Hematopoietic multipotent progenitor cell treated with erythropoietin and hydrocortisone succinate and interleukin-3 and kit ligand, for 6 days (in vitro differentiated cells): ENCODE measurements at regions not wholly inside any gene's neighbourhood (a gene's known extent, or its start where the extent isn't known, plus 50 kb on each side); places are given as distances from the start of the nearest gene placed in this dataset.

Experiments
- DNase-seq: peaks from one replicate; pipeline ENCODE4 v3.0.0-alpha.2; 2015

DNA sequence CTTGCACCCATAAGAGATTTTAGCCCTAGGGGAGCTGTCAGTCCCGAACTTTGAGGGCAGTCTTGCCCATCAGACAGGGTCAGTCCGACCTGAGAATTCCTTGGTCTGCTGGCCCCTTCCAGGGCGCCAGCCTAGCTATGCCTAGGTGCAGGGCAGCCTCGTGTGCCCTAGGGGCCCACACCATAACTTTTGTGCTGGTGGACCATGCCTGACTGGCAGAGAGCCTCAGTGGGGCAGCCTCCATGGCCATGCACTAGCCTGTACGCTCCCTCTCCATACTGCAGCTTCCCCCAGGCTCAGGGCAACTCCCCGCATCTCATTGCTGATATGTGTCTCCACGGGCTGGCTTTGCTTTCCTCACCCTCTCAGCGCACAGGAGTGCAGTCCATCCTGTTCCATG, 835.8 kb upstream of the ALCAM start:
- no peak for DNase-seq

DNA sequence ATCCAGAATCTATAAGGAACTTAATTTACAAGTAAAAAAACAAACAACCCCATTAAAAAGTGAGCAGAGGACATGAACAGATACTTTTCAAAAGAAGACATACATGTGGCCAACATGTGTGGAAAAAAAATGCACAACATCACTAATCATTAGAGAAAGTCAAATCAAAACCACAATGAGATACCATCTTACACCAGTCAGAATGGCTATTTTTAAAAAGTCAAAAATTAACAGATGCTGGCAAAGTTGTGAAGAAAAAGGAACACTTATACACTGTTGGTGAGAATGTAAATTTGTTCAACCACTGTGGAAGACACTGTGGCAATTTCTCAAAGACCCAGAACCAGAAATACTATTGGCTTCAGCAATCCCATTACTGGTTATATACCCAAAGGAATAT, 830.0 kb upstream of the ALCAM start:
- DNase-seq: no peak

DNA sequence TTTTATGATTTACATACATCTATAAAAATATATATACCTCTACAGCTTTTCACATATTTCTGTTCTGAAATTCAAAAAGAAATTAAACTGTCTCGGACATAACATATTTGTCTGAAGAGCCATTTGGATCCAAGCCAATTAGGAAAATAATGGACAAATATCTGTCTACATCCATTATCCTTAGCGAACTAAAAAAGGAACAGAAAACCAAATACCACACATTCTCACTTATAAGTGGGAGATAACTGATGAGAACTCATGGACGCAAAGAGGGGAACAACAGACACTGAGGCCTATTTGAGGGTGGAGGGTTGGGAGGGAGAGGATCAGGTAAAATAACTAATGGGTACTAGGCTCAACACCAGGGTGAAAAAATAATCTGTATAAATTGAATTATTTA, 829.4 kb upstream of the ALCAM start:
- DNase-seq: no peak

DNA sequence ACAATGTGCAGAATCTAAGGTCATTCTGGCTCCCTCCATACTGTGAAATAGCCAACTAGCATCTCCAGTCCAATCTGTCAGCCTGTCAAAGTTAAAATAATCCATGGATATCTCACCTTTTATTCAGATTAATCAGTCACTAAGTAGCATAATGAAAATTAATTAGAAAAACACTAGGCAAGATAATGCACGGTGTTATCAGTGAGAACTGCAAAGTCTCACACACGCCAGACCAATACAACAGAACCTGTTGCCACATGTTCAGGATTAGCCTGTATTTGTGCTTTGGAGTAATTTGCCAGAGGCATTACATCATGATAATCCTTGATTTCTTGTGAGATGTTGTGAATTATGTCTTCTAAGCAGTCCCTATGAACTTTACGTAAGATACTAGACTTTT, 820.4 kb upstream of the ALCAM start:
- DNase-seq: no peak

DNA sequence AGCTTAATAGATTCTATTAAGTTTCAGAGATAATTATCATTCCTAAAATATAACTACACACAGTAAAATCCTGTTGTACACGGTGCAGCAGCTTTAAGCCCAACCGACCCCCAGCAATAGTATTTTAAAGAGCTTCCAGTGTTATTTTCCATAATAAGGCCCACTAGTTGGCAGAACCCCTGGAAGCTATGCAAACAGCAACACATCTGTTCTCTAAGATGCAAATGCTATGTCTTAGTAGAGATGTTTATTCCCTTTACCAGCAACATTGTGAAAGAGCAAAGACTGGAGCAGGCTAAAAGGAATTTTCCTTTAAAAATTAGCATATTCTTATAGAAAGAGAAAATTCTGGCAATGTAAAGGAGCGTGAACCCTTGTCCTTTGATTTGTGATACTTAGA, 819.7 kb upstream of the ALCAM start:
- DNase-seq: no peak

DNA sequence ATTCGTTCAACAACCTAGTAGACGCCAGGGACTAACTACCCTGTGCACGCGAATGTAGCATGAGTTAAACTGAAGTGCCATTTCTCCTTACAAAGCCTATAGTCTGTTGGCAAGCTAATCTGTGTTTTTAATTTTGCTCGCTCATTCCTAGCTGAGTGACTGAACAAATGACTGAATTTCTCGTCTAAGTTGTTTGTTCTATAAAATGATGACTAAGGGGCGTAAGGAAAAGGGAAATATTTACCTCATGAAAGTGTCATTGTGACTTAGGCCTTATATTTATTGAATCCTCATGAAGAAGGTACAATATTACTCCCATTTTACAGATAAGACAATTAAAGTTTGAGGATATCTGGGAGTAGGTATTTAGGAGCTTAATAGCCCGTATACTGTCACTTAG, 818.3 kb upstream of the ALCAM start:
- DNase-seq: no peak

DNA sequence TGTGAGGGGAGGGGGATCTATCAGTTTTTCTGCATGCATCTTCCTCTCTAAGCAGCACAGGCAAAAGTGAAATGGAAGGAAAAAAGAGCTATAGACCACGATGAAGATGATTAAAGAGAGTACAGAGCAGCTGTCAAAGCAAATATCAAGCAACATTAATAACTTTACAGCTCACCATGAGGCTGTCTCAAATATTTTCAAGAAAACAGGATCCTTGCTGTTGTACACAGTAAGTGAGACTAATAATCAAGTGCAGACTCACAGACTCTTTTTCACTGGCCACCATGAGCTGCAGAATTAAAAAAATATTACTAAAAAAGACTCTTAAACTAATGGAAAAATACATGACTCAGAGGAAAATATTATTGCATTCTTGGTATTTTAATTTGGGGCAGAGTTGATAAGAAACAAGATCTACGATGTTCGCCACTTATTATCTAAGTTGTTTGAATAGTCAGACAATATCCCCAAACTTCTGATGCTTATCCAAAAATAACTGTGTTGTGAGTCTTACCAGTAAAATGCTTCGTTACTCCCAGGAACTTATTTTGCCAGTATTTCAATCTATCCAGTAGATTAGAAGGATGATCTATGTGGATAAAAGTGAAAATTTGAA, 817.5 kb upstream of the ALCAM start:
- DNase-seq: no peak

DNA sequence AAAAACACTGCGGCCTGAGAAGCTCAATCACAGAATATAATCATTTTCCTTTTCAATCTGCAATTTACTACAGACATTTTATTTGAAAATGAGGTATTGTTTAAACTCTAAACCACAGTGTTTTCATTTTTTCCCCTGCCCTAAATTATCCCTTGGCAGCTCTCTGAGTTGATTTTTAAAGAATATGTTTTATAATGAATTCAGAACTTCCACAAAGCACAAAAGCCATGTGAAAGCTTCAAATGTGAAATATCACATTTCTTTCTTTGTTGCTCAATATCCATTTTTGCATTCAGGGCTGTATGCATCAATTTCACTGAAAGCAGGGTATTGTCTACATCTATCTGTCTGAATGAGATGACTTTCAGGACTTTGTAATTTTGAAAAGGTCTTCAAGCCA, 813.6 kb upstream of the ALCAM start:
- no peak for DNase-seq

DNA sequence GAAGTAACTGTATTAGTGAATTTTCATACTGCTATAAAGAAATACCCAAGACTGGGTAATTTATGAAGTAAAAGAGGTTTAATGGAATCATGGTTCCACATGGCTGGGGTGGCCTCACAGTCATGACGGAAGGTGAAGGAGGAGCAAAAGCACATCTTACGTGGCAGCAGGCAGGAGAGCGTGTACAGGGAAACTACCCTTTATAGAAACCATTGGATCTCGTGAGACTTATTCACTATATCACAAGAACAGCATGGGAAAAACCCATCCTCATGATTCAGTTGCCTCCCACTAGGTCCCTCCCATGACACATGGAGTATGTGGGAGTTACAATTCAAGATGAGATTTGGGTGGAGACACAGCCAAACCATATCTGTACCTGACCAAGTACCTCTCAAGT, 812.3 kb upstream of the ALCAM start:
- no peak for DNase-seq

DNA sequence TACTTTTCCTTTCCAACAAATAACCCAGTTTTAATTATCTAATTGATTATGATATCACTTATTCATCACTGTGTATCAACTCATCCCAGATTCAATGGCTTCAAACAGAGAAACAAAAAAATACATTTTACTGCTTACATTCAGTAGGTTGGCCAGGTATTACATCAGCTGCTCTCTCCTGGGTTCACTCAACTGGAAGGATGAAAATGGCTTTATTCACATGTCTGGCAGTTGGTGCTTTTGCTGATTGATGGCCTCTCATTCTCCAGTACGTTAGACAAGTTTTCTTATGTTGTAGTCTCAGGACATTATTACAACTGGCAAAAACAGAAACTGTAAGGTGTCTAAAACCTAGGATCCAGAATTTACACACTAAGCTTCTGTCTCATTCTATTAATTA, 811.0 kb upstream of the ALCAM start:
- no peak for DNase-seq

DNA sequence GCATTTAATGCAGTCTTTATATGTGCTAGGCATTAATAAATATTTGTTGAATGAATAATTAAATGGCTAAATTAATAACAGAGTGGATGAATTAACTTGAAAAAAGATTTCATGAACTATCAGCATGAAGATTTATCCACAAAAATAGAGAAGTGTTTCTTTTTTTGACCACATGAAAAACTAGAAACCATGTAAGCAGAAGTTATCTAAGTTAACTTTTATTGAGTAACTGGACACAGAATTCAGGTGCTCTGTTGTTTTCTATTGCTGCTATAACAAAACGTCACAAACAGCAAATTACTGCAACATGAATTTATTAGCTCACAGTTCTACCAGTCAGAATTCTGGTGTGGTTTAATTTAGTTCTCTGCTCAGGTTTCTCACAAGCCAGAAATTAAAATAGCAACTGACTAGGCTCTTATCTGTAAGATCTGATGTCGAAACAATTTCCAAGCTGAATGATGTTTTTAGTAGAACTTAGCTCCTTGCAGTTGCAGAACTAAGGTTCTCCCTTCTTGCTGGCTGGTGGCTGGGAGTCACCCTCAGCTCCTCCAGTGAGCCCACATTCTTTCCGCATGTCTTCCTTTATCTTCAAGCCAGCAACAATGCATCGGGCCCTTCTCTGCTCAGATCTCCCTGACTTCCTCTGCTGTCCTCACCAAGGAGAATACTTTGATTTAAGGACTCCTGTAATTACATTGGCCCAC, 810.2 kb upstream of the ALCAM start:
- DNase-seq: peak; percentile 6

DNA sequence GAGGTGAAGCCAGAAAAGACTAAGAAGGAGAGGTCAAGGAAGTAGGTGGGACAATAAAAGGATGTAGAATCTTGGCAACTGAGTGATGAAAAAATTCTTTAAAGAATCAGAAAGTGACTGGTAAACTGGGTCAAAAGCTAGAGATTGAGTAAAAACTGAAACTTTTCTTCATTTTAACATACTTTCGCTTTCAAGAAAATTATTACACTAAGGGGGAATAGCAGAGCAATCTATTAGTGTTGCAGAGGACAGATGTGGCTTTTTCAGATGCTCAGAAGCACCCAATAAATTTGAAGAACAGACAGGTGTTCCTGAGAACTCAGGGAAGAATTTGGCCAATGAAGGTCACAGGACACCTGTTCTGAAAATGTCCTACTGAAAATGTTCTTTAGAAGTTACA, 805.4 kb upstream of the ALCAM start:
- no peak for DNase-seq

DNA sequence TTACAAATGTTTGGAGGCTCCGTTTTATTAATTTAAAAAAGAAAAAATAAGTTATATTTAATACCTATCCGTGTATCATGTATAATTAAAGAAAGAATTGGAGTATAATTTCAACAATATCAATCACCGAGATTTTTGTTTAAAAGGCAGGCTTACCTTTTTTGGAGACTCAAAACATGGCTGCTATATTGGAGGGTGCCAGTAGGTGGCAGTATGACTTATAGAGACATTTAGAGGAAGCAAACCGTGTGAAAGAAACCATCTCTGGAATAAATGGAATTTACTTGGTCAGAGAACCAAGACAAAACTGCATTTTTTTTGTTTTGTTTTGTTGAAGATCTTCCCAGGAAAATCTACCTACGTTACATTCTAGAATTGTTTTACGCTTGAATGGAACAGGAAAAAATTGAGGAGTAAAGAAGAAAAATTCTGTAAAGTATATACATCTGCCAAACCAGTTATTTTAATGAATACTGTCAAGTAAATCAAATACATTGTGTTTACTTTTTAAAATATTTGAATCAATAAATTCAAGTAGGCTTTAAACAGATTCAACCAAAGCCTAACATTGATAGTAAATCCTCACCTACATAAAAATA, 802.6 kb upstream of the ALCAM start:
- peak; percentile 67 for DNase-seq

DNA sequence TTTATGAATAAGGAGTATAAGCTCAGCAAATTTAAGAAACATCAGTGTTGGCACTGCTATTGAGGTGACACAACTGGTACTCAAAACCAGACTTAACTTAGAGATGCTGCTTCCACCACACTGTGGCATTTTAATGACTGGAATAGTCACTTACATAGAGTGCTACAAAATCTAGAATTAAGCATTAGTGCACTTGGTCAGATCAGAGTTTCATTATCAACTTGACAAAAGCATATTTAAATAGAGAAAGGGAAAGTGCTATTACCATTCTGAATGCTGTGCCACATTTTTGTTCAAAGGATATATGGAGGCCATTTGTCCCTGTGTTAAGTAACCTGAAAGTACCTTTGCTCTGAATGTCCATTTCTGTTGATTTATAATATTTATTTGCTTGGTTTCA, 800.7 kb upstream of the ALCAM start:
- no peak for DNase-seq

DNA sequence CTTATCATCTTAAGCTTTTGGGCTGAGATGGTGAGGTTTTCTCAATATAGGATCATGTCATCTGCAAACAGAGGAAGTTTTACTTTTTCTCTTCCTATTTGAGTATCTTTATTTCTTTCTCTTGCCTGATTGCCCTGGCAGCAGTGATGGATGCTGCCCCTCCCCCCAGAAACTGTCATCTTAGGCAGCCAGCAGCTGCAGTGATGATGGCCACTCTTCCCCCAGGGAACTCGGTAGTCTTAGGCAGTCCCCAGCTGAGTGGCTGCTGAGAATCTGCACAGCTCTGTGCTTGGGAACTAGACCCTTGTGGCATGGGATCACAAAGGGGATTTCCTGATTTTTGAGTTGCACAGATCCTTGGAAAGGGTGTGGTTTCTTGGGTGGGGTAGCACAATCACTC, 791.1 kb upstream of the ALCAM start:
- DNase-seq: no peak

DNA sequence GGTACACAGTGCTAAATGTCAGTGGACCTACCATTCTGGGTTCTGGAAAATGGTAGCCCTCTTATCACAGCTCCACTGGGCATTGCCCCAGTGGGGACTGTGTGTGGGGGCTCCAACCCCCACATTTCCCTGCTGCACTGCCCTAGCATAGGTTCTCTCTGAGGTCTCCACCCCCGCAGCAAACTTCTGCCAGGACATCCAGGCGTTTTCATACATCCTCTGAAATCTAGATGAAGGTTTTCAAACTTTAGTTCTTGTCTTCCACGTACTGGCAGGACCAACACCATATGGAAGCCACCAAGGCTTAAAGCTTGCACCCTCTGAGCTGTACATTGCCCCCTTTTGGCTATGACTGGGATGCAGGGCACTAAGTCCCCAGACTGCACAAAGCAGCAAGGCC, 788.2 kb upstream of the ALCAM start:
- no peak for DNase-seq

DNA sequence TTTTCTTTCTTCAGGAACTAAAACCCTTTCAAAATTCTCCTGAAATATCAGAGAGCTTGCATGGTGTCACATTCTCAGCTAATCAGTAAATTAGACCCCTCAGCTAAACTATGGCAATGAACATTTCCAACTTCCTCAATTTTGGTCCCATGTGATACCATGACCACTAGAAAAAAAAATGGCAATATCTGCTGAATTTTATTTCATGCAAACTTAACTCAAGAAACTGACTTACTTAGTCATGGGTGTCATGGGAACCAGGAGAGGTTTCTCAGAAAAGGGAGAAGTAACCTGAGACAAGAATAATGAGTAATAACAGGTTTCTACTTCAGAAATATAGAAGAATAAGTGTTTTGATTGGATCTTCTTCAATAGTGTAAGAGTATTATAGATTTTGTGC, 784.6 kb upstream of the ALCAM start:
- DNase-seq: no peak

DNA sequence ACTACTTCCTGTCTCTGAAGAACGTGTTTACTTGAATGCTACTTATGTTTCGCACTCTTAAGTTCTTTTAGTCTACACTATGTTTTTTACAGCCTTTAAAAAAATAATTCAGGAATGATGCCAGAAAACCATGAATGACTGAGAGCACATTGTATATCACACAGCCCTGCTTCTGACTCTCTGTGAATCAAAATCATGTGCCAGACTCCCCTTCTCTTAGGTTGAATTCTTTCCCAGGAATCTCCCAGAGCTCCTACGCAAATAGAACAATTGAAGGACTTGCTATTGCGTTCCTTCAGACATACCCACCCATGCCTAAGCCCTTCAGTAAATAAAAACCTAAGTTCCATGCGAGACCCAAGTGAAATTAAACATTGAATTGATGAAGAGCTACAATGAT, 782.0 kb upstream of the ALCAM start:
- DNase-seq: no peak

DNA sequence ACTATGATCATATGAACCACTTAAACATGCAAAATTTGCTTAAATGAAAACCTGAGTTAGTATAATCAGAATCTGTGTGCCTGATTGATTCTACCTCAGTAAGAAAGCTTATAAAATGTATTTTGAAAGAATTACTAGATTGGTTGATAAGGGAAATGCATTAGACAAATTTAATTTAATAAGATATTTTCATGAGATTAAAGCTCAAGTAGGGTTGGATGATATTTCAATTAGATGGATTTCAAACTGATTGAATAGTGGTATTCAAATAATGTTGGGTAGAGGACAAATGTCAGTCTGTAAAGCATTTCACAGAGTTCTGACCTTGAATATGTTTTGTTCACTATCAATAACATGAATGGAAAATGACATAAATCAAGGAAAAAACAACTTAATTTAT, 780.4 kb upstream of the ALCAM start:
- no peak for DNase-seq

DNA sequence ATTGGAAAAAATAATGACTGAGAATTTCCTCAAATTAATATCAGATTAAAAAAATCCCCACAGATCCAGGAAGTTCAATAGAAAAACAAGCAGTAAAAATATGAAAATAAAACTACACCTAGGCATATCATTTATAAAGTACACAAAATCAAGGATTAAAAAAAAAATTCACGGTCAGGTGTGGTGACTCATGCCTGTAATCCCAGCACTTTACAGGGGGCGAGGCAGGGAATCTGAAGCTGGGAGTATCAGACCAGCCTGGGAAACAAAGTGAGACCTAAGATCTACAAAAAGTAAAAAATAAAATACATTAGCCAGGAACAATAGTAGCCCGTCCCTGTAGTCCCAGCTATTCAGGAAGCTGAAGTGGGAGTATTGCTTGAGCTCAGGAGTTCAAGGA, 778.3 kb upstream of the ALCAM start:
- no peak for DNase-seq

DNA sequence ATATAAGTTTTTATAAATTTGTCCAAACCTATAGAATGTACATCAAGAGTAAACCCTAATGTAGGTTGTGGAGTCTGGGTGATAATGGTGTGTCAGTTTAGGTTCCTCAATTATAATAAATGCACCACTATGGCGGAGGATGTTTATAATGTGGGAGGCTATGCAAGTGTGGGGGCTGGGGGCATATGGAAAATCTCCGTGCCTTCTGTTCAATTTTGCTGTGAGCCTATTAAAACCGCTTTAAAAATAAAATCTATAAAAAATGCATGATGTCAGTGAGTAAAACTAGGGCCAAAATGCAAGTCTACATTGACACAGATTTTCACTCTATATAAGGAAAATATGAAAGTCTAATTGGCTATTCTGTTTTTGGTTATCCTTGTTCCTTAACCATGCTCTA, 774.9 kb upstream of the ALCAM start:
- no peak for DNase-seq

DNA sequence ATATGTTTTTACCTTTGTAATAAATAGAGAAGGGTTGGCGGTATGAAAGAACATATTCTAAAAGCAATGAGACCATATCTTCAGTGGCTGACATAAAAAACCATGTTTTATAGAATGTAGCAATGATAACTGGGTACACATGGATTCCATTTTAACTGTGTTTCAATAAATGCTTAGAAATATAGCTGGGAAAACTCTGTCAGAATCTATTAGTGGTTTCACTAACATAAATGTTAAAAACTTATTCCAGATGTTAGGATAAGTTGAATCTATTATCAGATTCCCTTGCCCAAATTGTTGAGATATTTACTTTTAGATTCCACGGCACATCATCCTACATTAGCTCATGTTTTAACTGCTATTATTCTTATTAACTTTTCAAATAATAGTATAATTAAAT, 772.2 kb upstream of the ALCAM start:
- no peak for DNase-seq

DNA sequence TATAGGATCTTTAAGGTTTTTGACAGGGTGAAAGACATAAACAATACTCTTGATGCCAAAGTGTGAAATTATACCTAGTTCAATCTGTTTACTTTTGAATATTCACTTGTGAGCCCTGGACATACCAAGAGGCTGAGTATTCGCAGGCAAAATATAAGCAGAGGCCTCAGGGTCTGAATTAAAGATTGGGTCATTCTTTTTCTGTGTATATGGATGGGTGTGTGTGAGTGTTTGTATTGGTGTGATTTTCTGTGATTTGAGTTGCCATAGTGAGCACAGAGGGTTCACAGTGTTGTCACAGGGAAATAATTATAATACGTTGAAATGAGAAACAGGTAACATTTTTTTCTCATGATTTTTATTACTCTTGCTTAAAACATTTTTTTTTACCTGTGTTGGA, 770.7 kb upstream of the ALCAM start:
- no peak for DNase-seq

DNA sequence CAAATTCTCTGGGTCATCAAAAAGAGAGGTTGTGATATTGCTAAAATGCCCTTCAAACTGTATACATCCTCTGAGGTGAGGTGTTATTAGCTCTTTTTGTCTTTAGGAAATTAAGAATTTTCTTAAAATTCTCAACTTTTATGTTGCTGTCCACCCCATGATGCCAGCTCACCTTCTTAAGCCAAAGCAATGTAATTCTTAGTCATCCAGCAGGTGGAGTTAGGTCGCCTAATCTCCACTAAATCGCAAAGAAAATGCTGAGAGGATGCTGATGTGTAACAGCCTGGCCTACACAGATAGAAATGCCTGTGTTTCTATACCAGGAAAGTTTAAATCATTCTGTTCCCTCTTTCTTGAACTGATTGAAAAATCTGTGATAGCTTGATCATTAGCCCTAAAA, 770.2 kb upstream of the ALCAM start:
- DNase-seq: peak; percentile 48
